HPDE6-E6E7 (cell line): ENCODE measurements at regions not wholly inside any gene's neighbourhood (a gene's known extent, or its start where the extent isn't known, plus 50 kb on each side); places are given as distances from the start of the nearest gene placed in this dataset.
A peak's percentile ranks its signal among the peaks of the same experiment; 100 is the strongest.

Source experiments
- DNase-seq: peaks from one replicate; pipeline ENCODE4 v3.0.0; 2011; ENCODE audit warnings: missing footprints; ENCODE audit errors: extremely low spot score

DNA sequence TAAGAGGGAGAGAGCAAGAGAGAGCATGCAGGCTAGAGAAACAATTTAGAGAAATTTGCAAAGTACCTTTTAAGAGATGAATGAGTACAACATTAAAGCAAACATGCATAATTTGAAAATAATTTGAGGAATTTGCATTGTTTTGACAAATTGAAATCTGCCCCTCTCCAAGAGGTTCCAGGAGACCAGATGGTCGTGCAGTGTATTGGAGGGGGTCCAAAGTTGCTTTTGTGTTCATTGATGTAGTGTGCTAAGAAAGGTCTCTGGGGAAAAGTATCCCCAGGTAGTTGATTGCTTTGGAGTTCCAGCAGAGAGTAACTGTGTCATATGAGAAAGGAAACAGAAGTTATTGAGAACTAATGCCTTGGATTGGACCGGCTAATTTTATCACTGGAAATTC lies 635.0 kb upstream of the TENM3 start:
- no peak for DNase-seq

DNA sequence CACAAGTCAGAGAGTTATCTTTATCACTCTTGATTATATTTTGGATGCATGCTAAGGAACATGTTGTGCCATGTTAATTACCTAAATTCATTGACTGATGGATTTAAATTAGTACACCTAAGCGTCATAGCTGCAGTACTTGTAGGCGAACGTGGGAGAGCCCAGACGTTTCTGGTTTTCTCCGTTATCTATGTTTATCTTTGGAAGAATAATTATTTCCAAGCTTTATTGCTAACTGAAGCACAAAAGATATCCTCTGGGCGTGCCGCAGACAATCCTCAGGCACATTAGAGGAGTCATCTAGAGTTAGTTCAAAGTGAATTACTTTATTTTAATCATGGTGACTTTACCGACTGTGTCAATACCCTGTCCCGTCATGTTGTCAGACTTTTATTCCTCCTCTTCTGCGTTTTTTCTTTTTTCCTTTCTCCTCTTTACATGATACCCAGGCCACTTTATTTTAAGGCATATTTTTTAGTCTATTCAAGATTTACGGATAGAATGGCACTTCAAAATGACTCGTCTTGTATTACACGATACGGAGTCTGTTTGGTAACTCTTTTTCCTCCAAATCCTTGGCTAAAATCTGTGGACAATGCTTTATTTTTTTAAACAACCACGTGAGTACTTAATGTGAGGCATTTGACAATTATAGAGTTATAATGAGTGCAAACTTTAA lies 632.0 kb upstream of the TENM3 start:
- DNase-seq = no peak

DNA sequence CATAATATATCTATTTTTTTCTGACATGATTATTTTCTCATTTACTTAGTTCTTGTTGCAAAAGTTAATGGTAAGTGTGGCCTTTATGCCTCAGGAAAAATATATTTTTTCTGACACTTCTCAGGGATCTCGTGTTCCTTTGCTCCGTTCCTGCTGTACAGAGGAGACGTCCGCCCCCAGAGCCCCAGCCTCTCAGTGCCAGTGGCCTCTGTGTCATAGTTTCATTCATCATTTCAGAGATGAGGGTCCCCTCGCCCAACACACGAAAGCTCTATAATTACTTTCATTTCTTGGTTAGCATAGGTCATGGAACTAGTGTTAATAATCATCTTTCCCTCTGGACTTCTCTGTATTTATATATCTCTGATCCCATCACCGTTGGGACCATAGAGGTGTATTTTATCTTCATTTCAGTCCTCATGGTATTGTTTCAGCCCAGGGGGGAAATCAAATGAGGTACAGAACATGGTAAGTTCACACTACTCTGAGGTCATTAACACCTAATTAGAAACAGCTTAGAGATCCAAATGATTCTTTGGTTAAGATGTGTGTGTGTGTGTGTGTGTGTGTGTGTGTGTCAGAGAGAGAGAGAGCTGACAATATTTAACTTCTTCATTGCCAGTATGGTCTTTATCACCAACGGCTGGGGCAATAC lies 631.1 kb upstream of the TENM3 start:
- DNase-seq = no peak

DNA sequence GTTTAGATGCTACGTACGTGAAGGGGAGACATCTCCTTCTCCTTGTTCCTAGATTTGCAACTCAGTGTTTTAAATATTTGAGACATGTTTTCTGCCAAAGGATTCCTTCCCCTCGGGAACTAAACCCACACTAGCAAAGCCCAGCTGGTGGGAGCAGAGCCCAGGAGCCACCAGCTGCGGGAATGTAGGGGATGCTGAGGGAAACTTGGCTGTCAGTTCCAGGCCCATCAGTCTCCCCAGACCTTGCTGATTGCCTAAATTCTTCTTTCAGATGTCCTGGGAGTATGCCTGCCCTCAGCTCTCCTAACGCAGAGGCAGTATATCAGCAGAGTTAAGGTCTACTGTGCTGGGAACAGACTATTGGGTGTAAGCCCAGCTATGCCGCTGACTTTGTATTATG lies 630.0 kb upstream of the TENM3 start:
- no peak for DNase-seq

DNA sequence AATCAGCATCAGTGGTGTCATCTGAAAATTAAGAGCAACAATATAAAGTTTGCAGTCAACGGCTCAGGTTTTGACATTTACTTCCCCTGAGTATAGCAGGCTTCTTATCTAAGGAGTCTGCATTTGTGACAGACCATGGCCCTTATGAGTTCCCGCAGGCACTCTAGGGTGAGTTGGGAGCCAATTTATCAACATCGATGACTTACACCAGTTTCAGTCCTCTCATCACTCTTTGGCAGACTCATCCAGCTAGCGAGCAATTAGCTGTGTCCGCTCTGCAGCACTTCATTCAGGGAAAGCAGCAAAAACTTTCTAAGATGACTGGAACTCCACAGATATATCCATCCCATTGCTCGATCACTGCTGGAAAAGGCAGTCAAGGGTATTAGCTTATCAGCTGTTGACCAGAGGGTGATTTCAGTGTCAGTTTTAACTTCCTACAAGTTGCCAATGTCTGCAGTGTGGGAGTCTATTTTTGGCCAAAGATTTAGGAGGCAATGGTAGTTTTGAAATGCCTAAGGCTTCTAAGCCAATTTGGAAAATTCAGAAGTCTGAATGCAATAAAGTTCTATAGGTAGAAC lies 625.1 kb upstream of the TENM3 start:
- no peak for DNase-seq

DNA sequence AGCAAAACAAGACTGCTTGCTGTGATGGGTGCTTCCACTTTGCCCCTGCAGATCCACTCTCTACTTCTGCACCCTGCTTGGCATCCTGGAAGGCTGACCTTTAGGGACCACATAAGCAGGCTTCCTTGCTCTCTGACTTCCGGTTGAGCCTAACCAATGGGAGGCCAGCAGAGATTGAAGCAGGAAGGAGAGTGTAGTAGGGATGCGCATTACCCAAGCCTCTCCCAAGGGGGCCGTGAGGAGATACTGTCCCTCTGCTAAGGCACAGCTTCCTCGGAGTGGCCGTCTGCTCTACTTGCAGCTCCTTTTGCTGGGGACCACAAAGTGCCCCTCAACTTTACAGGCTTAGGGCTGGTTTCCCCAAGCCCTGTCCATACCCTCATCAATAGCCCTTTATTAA lies 624.3 kb upstream of the TENM3 start:
- DNase-seq = no peak

DNA sequence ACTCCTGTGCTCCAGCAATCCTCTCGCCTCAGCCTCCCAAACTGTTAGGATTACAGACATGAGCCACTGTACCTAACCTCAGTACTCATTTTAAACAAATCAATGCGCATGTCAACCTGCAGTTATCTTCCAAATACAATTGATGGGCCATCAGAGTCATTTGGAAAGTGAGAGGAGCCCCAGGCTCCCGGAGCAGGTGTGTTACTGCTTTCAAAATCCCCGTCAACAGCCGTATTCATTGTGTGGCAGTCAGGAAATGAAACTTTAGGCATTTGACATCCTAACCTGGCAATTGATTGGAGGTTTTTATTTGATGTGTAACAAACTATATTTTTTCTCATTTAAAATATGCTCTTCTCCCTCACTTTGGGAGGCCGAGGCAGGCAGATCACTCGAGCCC lies 623.6 kb upstream of the TENM3 start:
- DNase-seq = no peak

DNA sequence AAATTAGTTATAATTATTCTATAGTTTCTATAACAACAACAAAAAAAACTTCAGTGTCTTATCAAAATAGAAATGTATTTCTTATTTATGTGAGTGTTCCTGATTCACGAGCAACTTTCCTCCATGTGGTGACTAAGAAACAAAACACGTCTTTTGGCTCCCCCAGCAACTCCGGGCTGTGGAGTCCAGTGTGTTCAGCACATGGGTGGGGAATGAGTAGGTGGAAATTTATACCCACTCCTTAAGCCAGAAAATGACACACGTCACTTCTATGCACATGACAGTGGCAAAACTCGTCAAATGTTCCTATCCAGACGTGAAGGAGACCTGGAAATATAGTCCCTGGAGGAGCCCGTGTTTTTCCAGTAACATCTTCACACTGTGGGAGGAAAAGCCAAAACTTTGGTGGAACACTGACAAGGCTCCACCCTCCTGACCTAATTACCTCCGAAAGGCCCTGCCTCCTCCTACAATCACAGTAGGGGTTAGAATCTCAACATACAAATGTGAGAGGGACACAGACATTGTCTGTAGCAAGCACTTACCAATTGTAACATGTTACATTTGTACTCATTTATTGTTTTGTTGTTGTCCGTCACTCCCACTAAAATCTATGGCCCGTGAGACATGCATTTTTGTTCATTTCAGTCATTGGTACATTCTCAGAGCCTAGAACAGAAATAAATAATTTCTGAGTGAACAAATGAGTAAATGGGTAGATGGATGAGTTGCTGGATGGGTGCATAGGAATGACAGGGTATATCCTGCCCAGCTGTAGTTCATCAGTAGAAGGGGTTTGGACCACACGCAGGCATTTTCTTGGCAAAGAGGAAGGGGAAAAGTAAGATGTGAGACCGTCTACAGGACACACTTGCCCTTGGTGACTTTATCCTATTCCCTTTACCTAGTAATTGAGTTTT lies 605.8 kb upstream of the TENM3 start:
- DNase-seq = no peak

DNA sequence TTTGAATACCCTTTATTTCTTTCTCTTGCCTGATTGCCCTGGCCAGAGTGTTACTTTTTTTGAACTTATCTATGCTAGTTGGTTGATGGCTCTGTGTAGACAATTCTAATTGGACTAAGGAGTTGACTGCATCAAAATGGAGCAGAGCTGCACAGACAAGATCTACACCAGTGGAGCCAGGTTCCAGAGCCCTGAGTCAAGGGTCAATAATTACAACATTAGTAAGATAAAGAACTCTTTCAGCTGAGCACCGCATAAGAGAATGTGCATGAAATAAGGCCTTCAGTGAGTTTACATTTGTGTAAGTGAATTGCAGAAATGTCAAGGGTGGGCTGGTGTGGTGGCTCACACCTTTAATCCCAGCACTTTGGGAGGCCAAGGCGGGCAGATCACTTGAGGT lies 599.7 kb upstream of the TENM3 start:
- DNase-seq = no peak

DNA sequence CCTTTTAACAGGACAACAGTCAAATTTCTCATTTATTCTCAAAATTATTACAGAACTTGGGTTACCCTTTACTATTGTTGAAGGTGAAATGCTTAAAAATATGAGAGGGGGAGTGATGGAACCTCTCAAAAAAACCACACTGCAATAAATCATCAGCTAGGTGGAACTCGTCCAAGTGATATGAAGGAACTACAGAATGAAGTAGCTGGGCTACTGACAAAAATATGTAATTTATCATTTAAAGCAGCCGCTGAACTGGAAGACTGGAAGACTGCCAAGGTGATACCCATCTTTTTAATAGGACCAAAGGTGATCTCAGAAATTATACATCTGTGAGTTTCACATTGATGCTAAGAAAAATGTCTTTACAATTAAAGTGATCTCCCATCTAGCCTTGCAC lies 597.7 kb upstream of the TENM3 start:
- DNase-seq = no peak

DNA sequence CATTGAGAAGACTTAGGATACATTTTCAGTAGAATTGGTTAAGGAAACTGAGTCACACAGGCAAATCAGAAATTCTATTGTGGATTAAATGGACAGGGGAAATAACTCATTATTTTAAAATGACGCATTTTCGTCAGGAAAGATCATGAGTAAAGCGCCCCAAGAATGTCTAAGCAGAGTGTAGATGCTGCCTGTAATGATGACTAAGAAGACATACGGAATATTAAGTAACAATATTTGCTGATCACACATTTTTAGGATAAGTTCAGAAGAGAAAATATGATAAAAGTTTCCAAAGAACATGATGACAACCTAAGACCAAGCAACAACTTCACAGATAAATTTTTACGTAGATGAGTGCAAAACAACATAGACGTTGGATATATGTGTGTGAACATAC lies 596.3 kb upstream of the TENM3 start:
- no peak for DNase-seq

DNA sequence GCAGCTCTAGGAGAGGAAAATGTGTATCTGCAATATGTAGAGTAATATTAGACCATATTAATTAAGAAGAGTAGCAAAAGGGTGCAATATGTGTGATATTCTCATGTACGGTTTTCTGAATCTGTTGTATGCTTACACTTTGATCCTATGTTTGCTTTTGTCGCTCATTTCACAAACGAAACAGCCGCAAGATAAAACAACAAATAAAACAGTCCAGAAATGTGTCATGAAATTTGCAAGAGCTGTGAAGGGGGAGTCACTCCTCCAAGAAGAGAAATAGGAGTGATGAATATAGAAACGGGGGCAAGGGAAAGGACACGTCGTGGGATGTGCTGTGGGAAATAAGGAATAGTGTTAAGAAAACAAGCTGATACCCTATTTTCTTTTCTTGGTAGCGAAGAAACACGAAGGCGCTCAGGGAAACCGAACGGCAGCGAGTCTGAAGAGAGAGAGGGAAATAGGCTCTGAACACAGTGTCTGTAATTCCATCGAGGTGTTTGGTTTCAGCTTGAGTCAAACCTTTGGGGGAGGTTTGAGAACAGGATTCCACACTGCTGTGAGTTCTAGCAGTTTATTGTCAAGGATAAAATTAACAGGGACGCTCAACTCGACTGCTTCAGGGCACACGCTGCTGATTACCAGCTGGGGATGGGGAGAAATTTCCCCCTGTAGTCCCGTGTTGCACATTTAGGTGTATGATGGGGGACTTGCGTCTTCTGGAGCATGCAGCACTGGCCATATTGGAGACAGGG lies 595.6 kb upstream of the TENM3 start:
- no peak for DNase-seq

DNA sequence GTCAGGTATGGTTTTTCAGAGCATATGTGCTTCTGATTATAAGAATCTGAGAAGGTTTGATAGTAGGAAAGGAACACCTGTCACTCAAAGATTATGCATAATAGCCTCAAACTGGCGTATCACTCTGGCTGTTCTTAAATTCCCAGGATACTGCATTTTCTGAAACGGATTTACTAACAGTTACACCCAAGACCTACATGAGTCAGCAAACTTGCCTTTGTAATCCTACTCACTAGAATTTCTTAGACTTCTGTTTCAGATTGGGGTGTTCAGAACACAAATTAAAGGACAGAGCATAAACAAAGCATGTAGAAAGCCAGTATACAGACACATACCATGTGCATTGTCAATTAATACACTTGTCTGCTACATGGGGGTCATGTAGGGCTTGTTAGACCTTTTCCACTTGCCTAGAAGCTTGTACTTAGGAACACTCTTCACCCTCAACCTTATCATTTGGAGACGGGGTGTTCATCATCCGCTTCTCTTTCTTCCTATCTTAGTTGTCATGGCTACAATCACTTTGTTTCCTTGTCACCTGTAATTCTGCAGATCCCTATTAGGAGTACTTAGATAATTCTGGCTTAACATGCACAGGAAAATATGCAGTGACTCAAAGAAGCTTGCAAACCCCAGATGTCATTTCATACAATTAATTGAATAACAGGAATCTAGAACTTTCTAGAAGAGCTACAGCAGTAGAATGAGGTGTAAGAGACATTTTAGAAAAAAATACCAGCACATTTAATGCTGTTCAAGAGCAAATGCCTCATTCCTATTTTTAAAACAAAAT lies 593.0 kb upstream of the TENM3 start:
- DNase-seq = no peak

DNA sequence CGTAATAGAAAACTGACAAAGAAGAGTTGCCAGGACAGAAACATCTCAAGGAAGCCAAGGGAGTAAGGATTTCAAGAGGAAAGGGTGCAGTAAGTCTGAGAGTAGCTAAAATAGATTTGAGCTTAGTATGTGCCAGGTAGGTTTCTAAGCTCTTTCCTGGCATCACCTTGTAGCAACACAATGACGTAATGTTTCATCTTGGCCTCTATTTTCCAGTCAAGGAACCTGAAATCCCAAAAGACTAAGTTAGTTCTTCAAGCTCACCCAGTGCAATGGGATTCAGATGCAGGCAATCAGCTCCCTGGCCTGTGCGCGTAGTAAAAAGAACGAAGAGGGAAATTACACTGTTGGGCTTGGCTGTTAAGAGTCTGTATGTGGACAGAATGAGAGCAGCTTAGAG lies 586.5 kb upstream of the TENM3 start:
- no peak for DNase-seq

DNA sequence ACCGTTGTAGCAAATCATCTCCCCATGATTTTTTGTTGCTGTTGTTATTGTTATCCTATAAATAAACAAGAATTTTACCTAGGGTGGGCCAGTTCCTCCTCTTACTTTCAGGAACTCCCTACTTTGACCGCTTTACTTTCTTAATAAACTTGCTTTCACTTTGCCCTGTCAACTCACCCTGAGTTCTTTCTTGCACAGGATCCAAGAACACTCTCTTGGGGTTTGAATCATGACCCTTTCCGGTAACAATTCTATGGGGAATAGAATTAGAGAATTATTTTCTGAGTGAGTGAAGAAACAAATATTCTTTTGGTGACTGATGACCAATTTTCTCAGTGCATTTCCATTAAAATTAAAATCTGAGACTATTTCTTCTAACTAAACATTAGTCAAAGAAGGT lies 584.0 kb upstream of the TENM3 start:
- no peak for DNase-seq

DNA sequence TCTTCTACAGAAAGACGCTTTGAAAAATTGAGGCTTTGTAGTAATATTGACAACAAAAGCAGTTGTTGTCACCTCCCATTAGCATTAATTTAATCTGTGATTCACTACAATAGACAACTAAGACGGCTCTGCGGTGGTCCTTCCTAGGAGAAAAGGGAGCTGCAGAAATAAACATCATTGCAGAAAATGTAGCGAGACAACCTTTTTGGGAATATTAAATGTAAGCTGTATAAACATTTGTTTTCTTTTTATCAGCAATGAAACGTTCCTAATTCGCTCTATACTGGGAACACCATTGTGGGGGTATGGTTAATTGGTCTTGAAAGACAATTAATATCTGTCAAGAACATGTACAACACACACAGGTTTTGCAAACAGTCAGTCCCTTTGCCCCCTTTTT lies 583.3 kb upstream of the TENM3 start:
- DNase-seq = no peak

DNA sequence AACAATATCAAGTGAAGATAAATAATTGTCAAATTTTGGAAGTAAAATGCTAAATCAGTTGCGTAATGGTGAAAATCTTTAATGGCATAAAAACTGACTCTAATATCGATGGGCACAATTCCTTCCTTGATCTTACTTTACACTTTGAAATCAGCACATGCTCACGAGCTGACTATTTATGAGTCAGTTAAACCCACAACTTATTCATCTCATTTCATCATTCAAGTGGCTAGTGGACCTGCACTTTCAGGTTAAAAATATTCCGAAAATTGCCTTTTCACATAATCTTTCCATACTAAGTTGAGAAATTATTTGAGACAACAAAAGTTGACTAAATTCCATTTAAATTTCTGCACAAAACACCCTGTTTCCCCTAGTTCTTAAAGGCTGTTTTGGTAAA lies 582.1 kb upstream of the TENM3 start:
- DNase-seq = peak; percentile 25

DNA sequence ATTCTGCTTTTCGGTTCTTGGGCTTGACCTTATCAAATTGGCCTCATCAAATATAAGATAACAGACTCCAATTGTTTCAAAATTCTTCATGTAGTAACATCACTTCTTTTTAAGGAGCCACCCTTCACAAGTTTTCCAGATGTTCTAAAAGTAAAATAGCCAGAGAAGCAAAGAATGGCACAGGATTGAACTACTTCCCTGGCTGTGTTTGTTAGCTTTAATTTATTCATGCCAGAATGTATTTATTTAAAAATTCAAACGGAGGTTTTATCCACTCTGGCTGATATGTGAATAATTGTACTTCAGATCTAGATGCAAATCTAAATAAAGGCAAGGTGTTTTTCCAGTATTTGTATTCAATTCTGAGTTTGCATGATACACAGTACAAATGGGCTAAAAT lies 581.3 kb upstream of the TENM3 start:
- DNase-seq = no peak

DNA sequence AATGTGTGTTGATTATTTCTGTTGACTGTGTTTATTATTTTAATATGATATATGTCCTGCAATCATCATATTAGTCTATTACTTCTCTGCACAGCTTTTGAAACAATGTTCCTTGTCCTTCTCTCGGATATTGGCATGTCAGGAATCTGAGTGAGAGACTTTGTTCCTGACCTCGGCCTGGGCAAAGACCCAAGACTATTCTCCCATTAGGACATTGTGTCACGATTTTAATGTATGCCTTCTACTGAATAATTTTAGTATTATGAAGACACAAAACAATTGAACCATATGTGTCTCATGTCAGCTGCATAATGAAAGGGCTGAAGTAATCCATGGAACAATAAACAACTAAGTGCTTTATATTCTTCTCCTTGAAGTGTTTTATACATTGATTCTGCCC lies 580.8 kb upstream of the TENM3 start:
- no peak for DNase-seq

DNA sequence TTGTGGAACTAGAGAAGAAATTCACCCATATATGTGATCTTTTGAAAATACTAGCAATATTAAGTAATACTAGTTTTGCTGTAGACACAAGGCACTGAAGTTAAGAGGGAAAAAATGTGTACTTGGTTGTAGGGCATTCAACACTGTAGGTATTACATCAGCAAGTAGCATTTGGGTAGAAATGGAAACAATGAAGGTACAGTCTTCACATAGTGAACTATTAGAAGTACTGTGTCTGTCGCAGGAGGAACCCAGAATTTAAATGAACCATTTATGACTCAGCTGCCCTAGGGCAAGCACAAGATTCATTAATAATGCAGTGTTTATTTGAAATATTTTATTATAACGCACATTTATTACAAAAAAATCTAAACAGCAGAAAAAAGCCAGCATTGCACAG lies 572.7 kb upstream of the TENM3 start:
- DNase-seq = no peak

DNA sequence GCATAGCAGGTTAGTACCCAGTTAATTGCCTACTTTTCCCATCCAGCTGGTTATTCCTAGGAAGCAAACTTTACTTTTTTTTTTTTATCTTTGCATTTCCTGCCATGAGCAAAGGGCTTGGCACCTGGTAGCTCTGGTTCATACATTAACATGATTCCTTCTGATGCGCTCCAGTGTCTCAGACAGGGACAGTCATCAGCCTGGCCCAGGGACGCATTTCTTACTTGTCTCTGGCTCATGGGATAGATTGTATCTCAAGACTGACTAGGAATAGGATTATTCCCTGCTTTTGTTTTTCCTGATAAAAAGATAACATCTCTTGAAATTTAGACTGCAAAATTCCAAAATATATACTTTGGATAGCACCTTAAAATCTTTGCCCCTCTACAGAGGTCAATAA lies 571.5 kb upstream of the TENM3 start:
- DNase-seq = no peak
